OCI-LY3 (cell line): ENCODE measurements at regions not wholly inside any gene's neighbourhood (a gene's known extent, or its start where the extent isn't known, plus 50 kb on each side); places are given as distances from the start of the nearest gene placed in this dataset.

Experiments
- CTCF ChIP-seq: fragments of 200-600, 300-600 bp; sonication (generic); IDR thresholded peaks from 2 replicates; pipeline ENCODE4 v1.5.1; 2014; ENCODE audit warnings: antibody characterized with exemption, low read length, low read depth
- EZH2phosphoT487 ChIP-seq: fragments of 200-600 bp; shearing (Covaris generic); IDR thresholded peaks from 2 replicates; pipeline ENCODE4 v1.6.1; 2018; ENCODE audit warnings: antibody characterized with exemption, mixed run types, low read depth

GRCh38 chr10:8129438-8129837 is 75.0 kb downstream of the GATA3 start:
- TF ChIP-seq CTCF: no peak
- TF ChIP-seq EZH2phosphoT487: no peak
